ENCODE measurements at regions not wholly inside any gene's neighbourhood (a gene's known extent, or its start where the extent isn't known, plus 50 kb on each side); places are given as distances from the start of the nearest gene placed in this dataset.

DNA sequence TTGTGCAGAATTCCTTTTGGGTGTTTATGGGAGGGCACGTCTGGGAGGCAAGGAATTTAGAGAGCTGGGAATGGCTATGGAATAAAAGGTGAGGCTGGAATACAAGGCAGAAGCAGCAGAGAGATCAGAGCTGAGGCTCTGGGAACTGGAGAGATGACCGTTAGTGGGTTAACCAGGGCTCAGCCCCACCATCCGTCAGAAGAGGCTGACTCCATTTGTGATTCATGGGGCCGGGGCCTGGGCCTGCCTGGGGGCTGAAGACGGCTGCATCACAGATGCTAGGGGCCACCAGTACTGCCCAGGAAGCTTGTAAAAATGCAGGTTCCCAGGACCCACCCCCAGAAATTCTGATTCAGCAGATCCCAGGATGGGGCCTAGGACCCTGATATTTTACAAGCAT is 398.1 kb downstream of the MED13L start:
- no peak overlapping the region for H4K12ac ChIP-seq (ENCODE audit: low read depth, low read length)
- no peak for DNase-seq
- H2AK5ac ChIP-seq (ENCODE audit: low read length): no peak overlapping the region
- H2BK5ac ChIP-seq (ENCODE audit: low read depth, low read length, poor library complexity): no peak overlapping the region
- H3K79me2 ChIP-seq (ENCODE audit: control insufficient read depth, insufficient read depth, low read length, poor library complexity): no peaks in the 10 kb centered on the region
- no peak overlapping the region for H3K4me3 ChIP-seq (ENCODE audit: low read depth, low read length)
- H3K4ac ChIP-seq (ENCODE audit: low read depth, low read length): no peak overlapping the region
- H2AFZ ChIP-seq (ENCODE audit: insufficient read depth, low read length, poor library complexity): no peak overlapping the region
- no peak overlapping the region for H2BK120ac ChIP-seq (ENCODE audit: insufficient read depth, low read length, poor library complexity)
- H4K91ac ChIP-seq (ENCODE audit: low read depth, low read length): no peak overlapping the region
- no peak overlapping the region for H3K9ac ChIP-seq (ENCODE audit: low read length)
- no peak overlapping the region for H3K18ac ChIP-seq (ENCODE audit: low read length)
- peaks cover 0 to 3% of the 10 kb centered on the region in 2 experiments for H3K4me1 ChIP-seq (ENCODE audit: control insufficient read depth in 1 of 2, insufficient read depth in 2 of 2, low read length in 2 of 2)
- no peak overlapping the region for H3K27ac ChIP-seq (ENCODE audit: low read depth, low read length)
- no peak overlapping the region for H3K14ac ChIP-seq (ENCODE audit: low read length)
- peaks cover 15% of the 10 kb centered on the region for H3K79me1 ChIP-seq (ENCODE audit: low read length)
- H3K9me3 ChIP-seq (ENCODE audit: insufficient read depth, low read depth, low read length): no peaks in the 10 kb centered on the region
- H3K36me3 ChIP-seq (ENCODE audit: control insufficient read depth in 1 of 2, insufficient read depth in 2 of 2, low read length in 2 of 2): no peaks in the 10 kb centered on the region
- no peak overlapping the region for H2BK12ac ChIP-seq (ENCODE audit: low read length)
- no peak overlapping the region for H4K8ac ChIP-seq (ENCODE audit: low read depth, low read length)
- H3K27me3 ChIP-seq (ENCODE audit: insufficient read depth, low read length): no peaks in the 10 kb centered on the region
- WGBS (ENCODE audit: extremely low coverage, insufficient coverage, insufficient read length): no CpG with 5 or more reads among the region's 5 CpGs
- H3K23ac ChIP-seq (ENCODE audit: low read length): no peak overlapping the region
- no peak overlapping the region for H3K4me2 ChIP-seq (ENCODE audit: low read length)

DNA sequence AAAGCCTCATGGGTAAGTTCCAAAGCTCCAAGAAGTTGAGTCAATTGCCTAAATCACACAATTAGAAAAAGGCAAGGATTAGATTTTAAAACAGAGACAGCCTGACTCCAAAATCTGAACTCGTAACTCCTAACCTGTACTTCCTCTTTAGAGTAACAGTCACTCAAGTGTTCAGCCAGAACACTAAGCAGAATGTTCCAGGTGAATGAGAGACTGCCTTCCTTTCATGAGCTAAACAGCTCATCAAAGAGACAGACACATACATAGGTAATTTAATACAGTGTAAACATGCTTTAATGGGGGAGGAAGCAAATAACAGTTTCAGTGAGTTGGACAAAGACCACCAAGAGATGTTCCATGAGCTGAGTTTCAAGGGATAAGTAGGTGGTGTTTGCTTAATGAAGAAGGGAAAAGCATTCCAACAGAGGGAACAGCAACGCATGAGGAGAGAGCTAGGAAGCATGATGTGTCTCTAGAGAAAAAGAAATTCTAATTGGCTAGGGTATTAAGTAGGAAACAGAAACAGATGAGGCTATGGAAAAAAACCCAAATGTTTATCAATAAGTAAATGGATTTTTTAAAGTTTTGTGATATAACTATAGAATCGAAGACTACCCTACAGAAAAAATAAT is 403.9 kb downstream of the MED13L start:
- Histone ChIP-seq H3K14ac (ENCODE audit: low read length) (no peak overlapping the region), H3K4me1 (ENCODE audit: control insufficient read depth in 1 of 2, insufficient read depth in 2 of 2, low read length in 2 of 2) (peaks cover 25 to 32% of the 10 kb centered on the region in 2 experiments), H3K79me1 (ENCODE audit: low read length) (peaks cover 48% of the 10 kb centered on the region), H3K4me2 (ENCODE audit: low read length) (peak overlapping the region; percentile 42), H2AFZ (ENCODE audit: insufficient read depth, low read length, poor library complexity) (no peak overlapping the region), H3K9me3 (ENCODE audit: insufficient read depth, low read depth, low read length) (peaks cover 1% of the 10 kb centered on the region), H4K12ac (ENCODE audit: low read depth, low read length) (no peak overlapping the region), H3K79me2 (ENCODE audit: control insufficient read depth, insufficient read depth, low read length, poor library complexity) (peaks cover 3% of the 10 kb centered on the region), H2BK12ac (ENCODE audit: low read length) (no peak overlapping the region), H3K4me3 (ENCODE audit: low read depth, low read length) (no peak overlapping the region), H2BK120ac (ENCODE audit: insufficient read depth, low read length, poor library complexity) (peak overlapping the region; percentile 55), H3K18ac (ENCODE audit: low read length) (no peak overlapping the region), H2AK5ac (ENCODE audit: low read length) (no peak overlapping the region), H3K9ac (ENCODE audit: low read length) (no peak overlapping the region), H3K4ac (ENCODE audit: low read depth, low read length) (no peak overlapping the region), H3K27me3 (ENCODE audit: insufficient read depth, low read length) (no peaks in the 10 kb centered on the region), H4K8ac (ENCODE audit: low read depth, low read length) (no peak overlapping the region), H3K23ac (ENCODE audit: low read length) (no peak overlapping the region), H3K36me3 (ENCODE audit: control insufficient read depth in 1 of 2, insufficient read depth in 2 of 2, low read length in 2 of 2) (no peaks in the 10 kb centered on the region), H3K27ac (ENCODE audit: low read depth, low read length) (peak overlapping the region; percentile 99), H2BK5ac (ENCODE audit: low read depth, low read length, poor library complexity) (peak overlapping the region; percentile 52), H4K91ac (ENCODE audit: low read depth, low read length) (no peak overlapping the region)
- no CpG with 5 or more reads among the region's 3 CpGs for WGBS (ENCODE audit: extremely low coverage, insufficient coverage, insufficient read length)
- DNase-seq: peak in 1 of 2 donors; percentile 1

DNA sequence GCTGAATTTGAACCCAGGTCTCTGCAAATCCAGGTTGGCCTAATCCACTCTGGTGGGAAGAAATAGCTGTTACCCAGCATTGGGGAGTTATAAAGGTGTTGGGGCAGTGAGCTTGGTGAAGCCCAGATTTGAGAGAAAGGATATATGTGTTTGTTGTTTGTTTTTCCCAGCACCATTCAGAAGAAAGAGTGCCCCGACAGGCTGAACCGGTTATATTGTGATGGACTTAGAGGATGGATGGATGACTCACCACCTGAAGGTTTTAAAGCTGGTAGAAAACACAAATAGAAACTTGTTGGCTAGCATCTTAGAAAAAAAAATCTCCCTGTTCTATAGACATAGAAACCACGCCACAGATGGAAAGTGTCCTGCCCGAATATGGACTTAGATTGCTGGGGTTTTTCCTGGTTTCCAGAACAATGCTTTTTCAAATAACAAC is 404.6 kb downstream of the MED13L start:
- peaks cover 3% of the 10 kb centered on the region for H3K79me2 ChIP-seq (ENCODE audit: control insufficient read depth, insufficient read depth, low read length, poor library complexity)
- H4K12ac ChIP-seq (ENCODE audit: low read depth, low read length): no peak overlapping the region
- H2AK5ac ChIP-seq (ENCODE audit: low read length): no peak overlapping the region
- H3K4me2 ChIP-seq (ENCODE audit: low read length): peak overlapping the region; percentile 59
- no peaks in the 10 kb centered on the region for H3K27me3 ChIP-seq (ENCODE audit: insufficient read depth, low read length)
- no peak overlapping the region for H3K23ac ChIP-seq (ENCODE audit: low read length)
- H2BK5ac ChIP-seq (ENCODE audit: low read depth, low read length, poor library complexity): peak overlapping the region; percentile 99
- peak overlapping the region; percentile 71 for H2AFZ ChIP-seq (ENCODE audit: insufficient read depth, low read length, poor library complexity)
- H2BK120ac ChIP-seq (ENCODE audit: insufficient read depth, low read length, poor library complexity): peak overlapping the region; percentile 98
- peak overlapping the region; percentile 97 for H2BK12ac ChIP-seq (ENCODE audit: low read length)
- H3K36me3 ChIP-seq (ENCODE audit: control insufficient read depth in 1 of 2, insufficient read depth in 2 of 2, low read length in 2 of 2): no peaks in the 10 kb centered on the region
- no CpG with 5 or more reads among the region's 4 CpGs for WGBS (ENCODE audit: extremely low coverage, insufficient coverage, insufficient read length)
- H4K8ac ChIP-seq (ENCODE audit: low read depth, low read length): peak overlapping the region; percentile 63
- no peak overlapping the region for H3K9ac ChIP-seq (ENCODE audit: low read length)
- DNase-seq: peak; percentile 91 to 96
- peak overlapping the region; percentile 99 for H3K27ac ChIP-seq (ENCODE audit: low read depth, low read length)
- H3K18ac ChIP-seq (ENCODE audit: low read length): no peak overlapping the region
- H4K91ac ChIP-seq (ENCODE audit: low read depth, low read length): peak overlapping the region; percentile 96
- peaks cover 28 to 35% of the 10 kb centered on the region in 2 experiments for H3K4me1 ChIP-seq (ENCODE audit: control insufficient read depth in 1 of 2, insufficient read depth in 2 of 2, low read length in 2 of 2)
- peaks cover 48% of the 10 kb centered on the region for H3K79me1 ChIP-seq (ENCODE audit: low read length)
- H3K9me3 ChIP-seq (ENCODE audit: insufficient read depth, low read depth, low read length): peaks cover 4% of the 10 kb centered on the region
- H3K4me3 ChIP-seq (ENCODE audit: low read depth, low read length): no peak overlapping the region
- H3K14ac ChIP-seq (ENCODE audit: low read length): peak overlapping the region; percentile 77
- peak overlapping the region; percentile 74 for H3K4ac ChIP-seq (ENCODE audit: low read depth, low read length)

GRCh38 chr12:115872212-115872611 is 405.3 kb downstream of the MED13L start:
- Histone ChIP-seq H3K9me3 (ENCODE audit: insufficient read depth, low read depth, low read length) (peaks cover 4% of the 10 kb centered on the region), H3K14ac (ENCODE audit: low read length) (peak overlapping the region; percentile 77), H4K8ac (ENCODE audit: low read depth, low read length) (peak overlapping the region; percentile 15), H3K27ac (ENCODE audit: low read depth, low read length) (peak overlapping the region; percentile 99), H2BK120ac (ENCODE audit: insufficient read depth, low read length, poor library complexity) (peak overlapping the region; percentile 98), H2AFZ (ENCODE audit: insufficient read depth, low read length, poor library complexity) (no peak overlapping the region), H3K18ac (ENCODE audit: low read length) (no peak overlapping the region), H3K36me3 (ENCODE audit: control insufficient read depth in 1 of 2, insufficient read depth in 2 of 2, low read length in 2 of 2) (no peaks in the 10 kb centered on the region), H3K4me2 (ENCODE audit: low read length) (peak overlapping the region; percentile 59), H3K4me1 (ENCODE audit: control insufficient read depth in 1 of 2, insufficient read depth in 2 of 2, low read length in 2 of 2) (peaks cover 28 to 35% of the 10 kb centered on the region in 2 experiments), H3K23ac (ENCODE audit: low read length) (no peak overlapping the region), H4K91ac (ENCODE audit: low read depth, low read length) (peak overlapping the region; percentile 43), H4K12ac (ENCODE audit: low read depth, low read length) (no peak overlapping the region), H2BK5ac (ENCODE audit: low read depth, low read length, poor library complexity) (peak overlapping the region; percentile 74), H3K27me3 (ENCODE audit: insufficient read depth, low read length) (no peaks in the 10 kb centered on the region), H3K9ac (ENCODE audit: low read length) (no peak overlapping the region), H3K4ac (ENCODE audit: low read depth, low read length) (no peak overlapping the region), H2BK12ac (ENCODE audit: low read length) (no peak overlapping the region), H3K79me1 (ENCODE audit: low read length) (peaks cover 48% of the 10 kb centered on the region), H2AK5ac (ENCODE audit: low read length) (no peak overlapping the region), H3K4me3 (ENCODE audit: low read depth, low read length) (no peak overlapping the region), H3K79me2 (ENCODE audit: control insufficient read depth, insufficient read depth, low read length, poor library complexity) (peaks cover 3% of the 10 kb centered on the region)
- no CpG with 5 or more reads among the region's 1 CpG for WGBS (ENCODE audit: extremely low coverage, insufficient coverage, insufficient read length)
- DNase-seq: peak; percentile 58 to 70

Data from trophoblast cell (in vitro differentiated cells and primary cell).